ENCODE measurements at regions not wholly inside any gene's neighbourhood (a gene's known extent, or its start where the extent isn't known, plus 50 kb on each side); places are given as distances from the start of the nearest gene placed in this dataset.

- TF ChIP-seq CTCF (IDR thresholded peaks at IDR 0.05): no peak
- no peak for TF ChIP-seq POLR2A (IDR thresholded peaks at IDR 0.05)
Observed at GRCh38 chr3:54026543-54026942, 95.8 kb upstream of the CACNA2D3 start.

Measured in thyroid gland (tissue), 4 donors.